IMR-90 (cell line): ENCODE measurements at regions not wholly inside any gene's neighbourhood (a gene's known extent, or its start where the extent isn't known, plus 50 kb on each side); places are given as distances from the start of the nearest gene placed in this dataset.

Experiments used
- ATAC-seq: fragments of 200-7000 bp; cut with Tn5 transposase; 2 replicates; pipeline ENCODE4 v1.9.1; 2020; ENCODE audit warnings: low read depth, mild to moderate bottlenecking, moderate library complexity
- BruUV-seq: library from RNA; stranded (reverse); fragments of 400-500 nt; replicated peaks from 2 replicates; lab custom pipeline; 2021; lab: Mats Ljungman, UMichigan
- CTCF ChIA-PET: fragments of 300-600 bp; formaldehyde crosslinking; extraction: SDS; loops from one replicate; lab custom pipeline; 2021; ENCODE audit warnings: antibody characterized with exemption; lab: Yijun Ruan, JAX
- POLR2A ChIA-PET: fragments of 300-600 bp; sonication (Branson Sonifier 250); formaldehyde crosslinking; loops from one replicate; lab custom pipeline; 2022; ENCODE audit warnings: antibody characterized with exemption; ENCODE audit not compliant: unreplicated experiment; lab: Charles Lee
- DNase-seq: peaks from one replicate; pipeline ENCODE4 v3.0.0; 2013
- H2AFZ ChIP-seq: replicated peaks from 2 replicates; pipeline ENCODE3; 2013; ENCODE audit warnings: low read length, mild to moderate bottlenecking; ENCODE audit not compliant: poor library complexity
- H2AK5ac ChIP-seq: 2 replicates; pipeline ENCODE4 v1.6.1; 2013; ENCODE audit warnings: low read depth, low read length, inconsistent platforms
- H2AK9ac ChIP-seq: replicated peaks from 2 replicates; pipeline ENCODE3; 2013; ENCODE audit warnings: mild to moderate bottlenecking, low read depth, low read length, moderate library complexity; ENCODE audit not compliant: poor library complexity
- H2BK120ac ChIP-seq: 2 replicates; pipeline ENCODE4 v1.6.1; 2013; ENCODE audit warnings: low read depth, low read length, inconsistent platforms
- H2BK15ac ChIP-seq: 3 replicates; pipeline ENCODE4 v1.6.1; 2013; ENCODE audit warnings: low read depth, low read length, inconsistent platforms
- H2BK20ac ChIP-seq: 2 replicates; pipeline ENCODE4 v1.6.1; 2013; ENCODE audit warnings: low read depth, mild to moderate bottlenecking, inconsistent platforms, low read length, moderate library complexity
- H2BK5ac ChIP-seq: 2 replicates; pipeline ENCODE4 v1.6.1; 2013; ENCODE audit warnings: mild to moderate bottlenecking, low read depth, low read length, inconsistent platforms; ENCODE audit not compliant: poor library complexity, severe bottlenecking
- H3K14ac ChIP-seq: replicated peaks from 2 replicates; pipeline ENCODE4 v1.6.1; 2013; ENCODE audit warnings: low read depth, low read length, inconsistent platforms
- H3K18ac ChIP-seq: 2 replicates; pipeline ENCODE4 v1.6.1; 2013; ENCODE audit warnings: low read depth, low read length, control low read depth
- H3K23ac ChIP-seq: 2 replicates; pipeline ENCODE4 v1.6.1; 2013; ENCODE audit warnings: low read depth, low read length, inconsistent platforms
- H3K27ac ChIP-seq: 2 replicates; pipeline ENCODE4 v1.5.1; 2013; ENCODE audit warnings: mild to moderate bottlenecking, control low read depth, low read length; ENCODE audit not compliant: insufficient read depth
- H3K27me3 ChIP-seq: 2 replicates; pipeline ENCODE4 v1.6.1; 2013; ENCODE audit warnings: low read length; ENCODE audit not compliant: control insufficient read depth, insufficient read depth
- H3K36me3 ChIP-seq: 2 replicates; pipeline ENCODE4 v1.6.1; 2013; ENCODE audit warnings: low read length, mixed read lengths; ENCODE audit not compliant: control insufficient read depth, insufficient read depth
- H3K4ac ChIP-seq: 2 replicates; pipeline ENCODE4 v1.6.1; 2013; ENCODE audit warnings: low read depth, low read length, inconsistent platforms
- H3K4me1 ChIP-seq: 2 replicates; pipeline ENCODE4 v1.6.1; 2013; ENCODE audit warnings: low read length, mixed read lengths; ENCODE audit not compliant: control insufficient read depth, insufficient read depth
- H3K4me2 ChIP-seq: 2 replicates; pipeline ENCODE4 v1.6.1; 2013; ENCODE audit warnings: low read depth, mild to moderate bottlenecking, control low read depth, low read length, moderate library complexity
- H3K4me3 ChIP-seq: 2 replicates; pipeline ENCODE4 v1.5.1; 2013; ENCODE audit warnings: low read depth, mild to moderate bottlenecking, control low read depth, low read length, moderate library complexity; ENCODE audit not compliant: insufficient read depth
- H3K56ac ChIP-seq: 2 replicates; pipeline ENCODE4 v1.6.1; 2013; ENCODE audit warnings: low read length, inconsistent platforms; ENCODE audit not compliant: insufficient read depth; ENCODE audit errors: extremely low read depth
- H3K79me1 ChIP-seq, 2 experiments: 2 replicates each; pipeline ENCODE4 v1.6.1; 2013; ENCODE audit warnings: low read length in 2 of 2, inconsistent platforms in 1 of 2, low read depth in 1 of 2
- H3K9ac ChIP-seq: 2 replicates; pipeline ENCODE4 v1.6.1; 2013; ENCODE audit warnings: low read depth, low read length, control low read depth
- H3K9me1 ChIP-seq: 2 replicates; pipeline ENCODE4 v1.6.1; 2013; ENCODE audit warnings: low read length, inconsistent platforms; ENCODE audit not compliant: insufficient read depth
- H3K9me3 ChIP-seq: 2 replicates; pipeline ENCODE4 v1.6.1; 2013; ENCODE audit warnings: low read length; ENCODE audit not compliant: control insufficient read depth, insufficient read depth
- H4K20me1 ChIP-seq: 2 replicates; pipeline ENCODE4 v1.6.1; 2013; ENCODE audit warnings: low read length, inconsistent platforms; ENCODE audit not compliant: insufficient read depth
- H4K5ac ChIP-seq: 2 replicates; pipeline ENCODE4 v1.6.1; 2013; ENCODE audit warnings: mild to moderate bottlenecking, low read depth, low read length, control low read depth
- H4K8ac ChIP-seq, 2 experiments: 2 replicates each; pipeline ENCODE4 v1.6.1; 2013; ENCODE audit warnings: low read depth in 2 of 2, low read length in 2 of 2, control low read depth in 1 of 2, inconsistent platforms in 1 of 2
- H4K91ac ChIP-seq: 2 replicates; pipeline ENCODE4 v1.6.1; 2013; ENCODE audit warnings: low read depth, low read length, inconsistent platforms; ENCODE audit not compliant: insufficient read depth
- CEBPB ChIP-seq: IDR thresholded peaks from 2 replicates; pipeline ENCODE4 v1.6.1; 2012; ENCODE audit warnings: low read depth, low read length, improper control_type of control experiment
- CHD1 ChIP-seq: IDR thresholded peaks from 2 replicates; pipeline ENCODE4 v1.6.1; 2012; ENCODE audit warnings: low read depth, low read length, improper control_type of control experiment
- FOS ChIP-seq: fragments of 150-350 bp; IDR thresholded peaks from 2 replicates; pipeline ENCODE4 v1.6.1; 2016; ENCODE audit warnings: low read depth, low read length
- MXI1 ChIP-seq: IDR thresholded peaks from 2 replicates; pipeline ENCODE4 v1.6.1; 2012; ENCODE audit warnings: low read depth, mild to moderate bottlenecking, low read length, moderate library complexity, borderline replicate concordance
- NFE2L2 ChIP-seq: fragments of 150-350 bp; IDR thresholded peaks from 2 replicates; pipeline ENCODE4 v1.6.1; 2016; ENCODE audit warnings: low read depth, mild to moderate bottlenecking, low read length
- WGBS, 2 experiments: methylation state at CpG; one replicate each; pipeline versions ENCODE4 v1.1.5 to v1.1.7; 2013; ENCODE audit warnings: missing lambda C conversion rate in 2 of 2; ENCODE audit not compliant: insufficient read length in 1 of 2; ENCODE audit errors: extremely low coverage in 2 of 2; 5-methylcytosine and 5-hydroxymethylcytosine counted together
- dilution Hi-C: fragments of 300-500 bp; cut with HindIII; formaldehyde crosslinking; loops from one replicate; pipeline ENCODE4 v1.14.3; 2018; ENCODE audit warnings: low sequenced_read_pairs; ENCODE audit not compliant: unreplicated experiment
- in situ Hi-C: fragments of 300-500 bp; cut with MboI; formaldehyde crosslinking; loops from 3 replicates; pipeline ENCODE4 v1.14.3; 2019; ENCODE audit warnings: low sequenced_read_pairs, inconsistent platforms, mixed read lengths
- intact Hi-C: fragments of 100-400 bp; cut with micrococcal nuclease; formaldehyde crosslinking; loops from 2 replicates; pipeline ENCODE4 v1.10.0; 2022
- TF ChIP-seq, protein P1 (sequence below): fragments of 150-350 bp; IDR thresholded peaks from 2 replicates; pipeline ENCODE4 v1.6.1; 2017; ENCODE audit warnings: mild to moderate bottlenecking, antibody characterized with exemption, low read length, low read depth
- TF ChIP-seq, protein P2 (sequence below): conservative IDR thresholded peaks from 2 replicates; pipeline ENCODE4 v1.5.1; 2012; ENCODE audit warnings: mild to moderate bottlenecking, low read depth, low read length, improper control_type of control experiment

DNA sequence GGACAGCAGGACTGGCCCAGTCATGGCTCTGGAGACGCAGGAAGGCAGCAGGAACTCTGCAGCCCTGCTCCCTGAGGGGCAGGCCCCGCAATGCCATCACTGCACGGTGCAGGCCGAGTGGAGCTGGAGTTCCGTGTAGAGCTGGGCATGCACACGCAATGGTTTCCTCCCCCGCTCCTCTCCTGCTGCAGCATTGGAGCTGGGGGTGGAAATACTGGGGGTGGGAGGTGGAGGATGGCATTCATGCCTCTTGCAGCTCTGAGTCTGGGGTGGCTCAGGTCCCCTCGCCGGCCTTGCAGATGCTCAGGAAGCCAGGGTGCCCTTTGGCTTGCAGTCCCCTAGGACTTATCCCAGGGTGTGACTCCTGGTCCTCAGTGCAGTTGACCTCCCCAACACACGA, 78.3 kb upstream of the ASB18 start:
- Histone ChIP-seq H2AFZ (no peak overlapping the region), H2AK5ac (no peak overlapping the region), H2BK120ac (no peak overlapping the region), H3K36me3 (no peaks in the 10 kb centered on the region), H3K9me3 (no peaks in the 10 kb centered on the region), H2AK9ac (no peak overlapping the region), H4K8ac (no peak overlapping the region), H2BK20ac (no peak overlapping the region), H3K79me1 (no peaks in the 10 kb centered on the region), H3K27ac (no peak overlapping the region), H4K91ac (no peak overlapping the region), H3K14ac (no peak overlapping the region), H3K4ac (no peak overlapping the region), H3K9me1 (no peaks in the 10 kb centered on the region), H2BK15ac (no peak overlapping the region), H3K23ac (no peak overlapping the region), H3K18ac (no peak overlapping the region), H3K56ac (no peak overlapping the region), H4K20me1 (no peaks in the 10 kb centered on the region), H2BK5ac (no peak overlapping the region), H3K4me2 (no peak overlapping the region), H3K4me3 (no peak overlapping the region), H3K9ac (no peak overlapping the region), H3K4me1 (no peaks in the 10 kb centered on the region), H4K5ac (no peak overlapping the region), H3K27me3 (peaks cover 2% of the 10 kb centered on the region)
- no peak for ATAC-seq
- no peak for DNase-seq
- BruUV-seq, result no TSS peak
- intact Hi-C loops, result loop anchor here (2.0 to 5.0 kb wide), 2 partner anchors 575 to 684 kb away; no protein-coding TSS in a partner anchor
- in situ Hi-C loops, result loop anchor here (10.0 to 25.0 kb wide), 2 partner anchors 712 to 1220 kb away; partner anchors contain the start of gene PRLH
- dilution Hi-C loops, result no loop called here
- WGBS, 2 experiments, result 78% methylated on average over 7 of the region's 10 CpGs; no CpG with 5 or more reads in 1 of the 2 experiments
- TF ChIP-seq FOS, result no peak
- TF ChIP-seq NFE2L2, result no peak
- no peak for TF ChIP-seq CEBPB
- TF ChIP-seq MXI1, result no peak
- TF ChIP-seq, protein P1, sequence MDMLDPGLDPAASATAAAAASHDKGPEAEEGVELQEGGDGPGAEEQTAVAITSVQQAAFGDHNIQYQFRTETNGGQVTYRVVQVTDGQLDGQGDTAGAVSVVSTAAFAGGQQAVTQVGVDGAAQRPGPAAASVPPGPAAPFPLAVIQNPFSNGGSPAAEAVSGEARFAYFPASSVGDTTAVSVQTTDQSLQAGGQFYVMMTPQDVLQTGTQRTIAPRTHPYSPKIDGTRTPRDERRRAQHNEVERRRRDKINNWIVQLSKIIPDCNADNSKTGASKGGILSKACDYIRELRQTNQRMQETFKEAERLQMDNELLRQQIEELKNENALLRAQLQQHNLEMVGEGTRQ, result no peak
- no peak for TF ChIP-seq CHD1
- TF ChIP-seq, protein P2, sequence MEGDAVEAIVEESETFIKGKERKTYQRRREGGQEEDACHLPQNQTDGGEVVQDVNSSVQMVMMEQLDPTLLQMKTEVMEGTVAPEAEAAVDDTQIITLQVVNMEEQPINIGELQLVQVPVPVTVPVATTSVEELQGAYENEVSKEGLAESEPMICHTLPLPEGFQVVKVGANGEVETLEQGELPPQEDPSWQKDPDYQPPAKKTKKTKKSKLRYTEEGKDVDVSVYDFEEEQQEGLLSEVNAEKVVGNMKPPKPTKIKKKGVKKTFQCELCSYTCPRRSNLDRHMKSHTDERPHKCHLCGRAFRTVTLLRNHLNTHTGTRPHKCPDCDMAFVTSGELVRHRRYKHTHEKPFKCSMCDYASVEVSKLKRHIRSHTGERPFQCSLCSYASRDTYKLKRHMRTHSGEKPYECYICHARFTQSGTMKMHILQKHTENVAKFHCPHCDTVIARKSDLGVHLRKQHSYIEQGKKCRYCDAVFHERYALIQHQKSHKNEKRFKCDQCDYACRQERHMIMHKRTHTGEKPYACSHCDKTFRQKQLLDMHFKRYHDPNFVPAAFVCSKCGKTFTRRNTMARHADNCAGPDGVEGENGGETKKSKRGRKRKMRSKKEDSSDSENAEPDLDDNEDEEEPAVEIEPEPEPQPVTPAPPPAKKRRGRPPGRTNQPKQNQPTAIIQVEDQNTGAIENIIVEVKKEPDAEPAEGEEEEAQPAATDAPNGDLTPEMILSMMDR, result no peak
- ChIA-PET POLR2A (no interaction called here), CTCF (no interaction called here)
